IMR-90 (cell line): ENCODE measurements at regions not wholly inside any gene's neighbourhood (a gene's known extent, or its start where the extent isn't known, plus 50 kb on each side); places are given as distances from the start of the nearest gene placed in this dataset.

Experiments used
- ATAC-seq: fragments of 200-7000 bp; cut with Tn5 transposase; 2 replicates; pipeline ENCODE4 v1.9.1; 2020; ENCODE audit warnings: low read depth, mild to moderate bottlenecking, moderate library complexity
- BruUV-seq: library from RNA; stranded (reverse); fragments of 400-500 nt; replicated peaks from 2 replicates; lab custom pipeline; 2021; lab: Mats Ljungman, UMichigan
- CTCF ChIA-PET: fragments of 300-600 bp; formaldehyde crosslinking; extraction: SDS; loops from one replicate; lab custom pipeline; 2021; ENCODE audit warnings: antibody characterized with exemption; lab: Yijun Ruan, JAX
- POLR2A ChIA-PET: fragments of 300-600 bp; sonication (Branson Sonifier 250); formaldehyde crosslinking; loops from one replicate; lab custom pipeline; 2022; ENCODE audit warnings: antibody characterized with exemption; ENCODE audit not compliant: unreplicated experiment; lab: Charles Lee
- DNase-seq: peaks from one replicate; pipeline ENCODE4 v3.0.0; 2013
- H2AFZ ChIP-seq: replicated peaks from 2 replicates; pipeline ENCODE3; 2013; ENCODE audit warnings: low read length, mild to moderate bottlenecking; ENCODE audit not compliant: poor library complexity
- H2AK5ac ChIP-seq: 2 replicates; pipeline ENCODE4 v1.6.1; 2013; ENCODE audit warnings: low read depth, low read length, inconsistent platforms
- H2AK9ac ChIP-seq: replicated peaks from 2 replicates; pipeline ENCODE3; 2013; ENCODE audit warnings: mild to moderate bottlenecking, low read depth, low read length, moderate library complexity; ENCODE audit not compliant: poor library complexity
- H2BK120ac ChIP-seq: 2 replicates; pipeline ENCODE4 v1.6.1; 2013; ENCODE audit warnings: low read depth, low read length, inconsistent platforms
- H2BK15ac ChIP-seq: 3 replicates; pipeline ENCODE4 v1.6.1; 2013; ENCODE audit warnings: low read depth, low read length, inconsistent platforms
- H2BK20ac ChIP-seq: 2 replicates; pipeline ENCODE4 v1.6.1; 2013; ENCODE audit warnings: low read depth, mild to moderate bottlenecking, inconsistent platforms, low read length, moderate library complexity
- H2BK5ac ChIP-seq: 2 replicates; pipeline ENCODE4 v1.6.1; 2013; ENCODE audit warnings: mild to moderate bottlenecking, low read depth, low read length, inconsistent platforms; ENCODE audit not compliant: poor library complexity, severe bottlenecking
- H3K14ac ChIP-seq: replicated peaks from 2 replicates; pipeline ENCODE4 v1.6.1; 2013; ENCODE audit warnings: low read depth, low read length, inconsistent platforms
- H3K18ac ChIP-seq: 2 replicates; pipeline ENCODE4 v1.6.1; 2013; ENCODE audit warnings: low read depth, low read length, control low read depth
- H3K23ac ChIP-seq: 2 replicates; pipeline ENCODE4 v1.6.1; 2013; ENCODE audit warnings: low read depth, low read length, inconsistent platforms
- H3K27ac ChIP-seq: 2 replicates; pipeline ENCODE4 v1.5.1; 2013; ENCODE audit warnings: mild to moderate bottlenecking, control low read depth, low read length; ENCODE audit not compliant: insufficient read depth
- H3K27me3 ChIP-seq: 2 replicates; pipeline ENCODE4 v1.6.1; 2013; ENCODE audit warnings: low read length; ENCODE audit not compliant: control insufficient read depth, insufficient read depth
- H3K36me3 ChIP-seq: 2 replicates; pipeline ENCODE4 v1.6.1; 2013; ENCODE audit warnings: low read length, mixed read lengths; ENCODE audit not compliant: control insufficient read depth, insufficient read depth
- H3K4ac ChIP-seq: 2 replicates; pipeline ENCODE4 v1.6.1; 2013; ENCODE audit warnings: low read depth, low read length, inconsistent platforms
- H3K4me1 ChIP-seq: 2 replicates; pipeline ENCODE4 v1.6.1; 2013; ENCODE audit warnings: low read length, mixed read lengths; ENCODE audit not compliant: control insufficient read depth, insufficient read depth
- H3K4me2 ChIP-seq: 2 replicates; pipeline ENCODE4 v1.6.1; 2013; ENCODE audit warnings: low read depth, mild to moderate bottlenecking, control low read depth, low read length, moderate library complexity
- H3K4me3 ChIP-seq: 2 replicates; pipeline ENCODE4 v1.5.1; 2013; ENCODE audit warnings: low read depth, mild to moderate bottlenecking, control low read depth, low read length, moderate library complexity; ENCODE audit not compliant: insufficient read depth
- H3K56ac ChIP-seq: 2 replicates; pipeline ENCODE4 v1.6.1; 2013; ENCODE audit warnings: low read length, inconsistent platforms; ENCODE audit not compliant: insufficient read depth; ENCODE audit errors: extremely low read depth
- H3K79me1 ChIP-seq, 2 experiments: 2 replicates each; pipeline ENCODE4 v1.6.1; 2013; ENCODE audit warnings: low read length in 2 of 2, inconsistent platforms in 1 of 2, low read depth in 1 of 2
- H3K9ac ChIP-seq: 2 replicates; pipeline ENCODE4 v1.6.1; 2013; ENCODE audit warnings: low read depth, low read length, control low read depth
- H3K9me1 ChIP-seq: 2 replicates; pipeline ENCODE4 v1.6.1; 2013; ENCODE audit warnings: low read length, inconsistent platforms; ENCODE audit not compliant: insufficient read depth
- H3K9me3 ChIP-seq: 2 replicates; pipeline ENCODE4 v1.6.1; 2013; ENCODE audit warnings: low read length; ENCODE audit not compliant: control insufficient read depth, insufficient read depth
- H4K20me1 ChIP-seq: 2 replicates; pipeline ENCODE4 v1.6.1; 2013; ENCODE audit warnings: low read length, inconsistent platforms; ENCODE audit not compliant: insufficient read depth
- H4K5ac ChIP-seq: 2 replicates; pipeline ENCODE4 v1.6.1; 2013; ENCODE audit warnings: mild to moderate bottlenecking, low read depth, low read length, control low read depth
- H4K8ac ChIP-seq, 2 experiments: 2 replicates each; pipeline ENCODE4 v1.6.1; 2013; ENCODE audit warnings: low read depth in 2 of 2, low read length in 2 of 2, control low read depth in 1 of 2, inconsistent platforms in 1 of 2
- H4K91ac ChIP-seq: 2 replicates; pipeline ENCODE4 v1.6.1; 2013; ENCODE audit warnings: low read depth, low read length, inconsistent platforms; ENCODE audit not compliant: insufficient read depth
- CEBPB ChIP-seq: IDR thresholded peaks from 2 replicates; pipeline ENCODE4 v1.6.1; 2012; ENCODE audit warnings: low read depth, low read length, improper control_type of control experiment
- FOS ChIP-seq: fragments of 150-350 bp; IDR thresholded peaks from 2 replicates; pipeline ENCODE4 v1.6.1; 2016; ENCODE audit warnings: low read depth, low read length
- MXI1 ChIP-seq: IDR thresholded peaks from 2 replicates; pipeline ENCODE4 v1.6.1; 2012; ENCODE audit warnings: low read depth, mild to moderate bottlenecking, low read length, moderate library complexity, borderline replicate concordance
- RAD21 ChIP-seq: IDR thresholded peaks from 2 replicates; pipeline ENCODE4 v1.6.1; 2012; ENCODE audit warnings: low read length, improper control_type of control experiment
- RFX5 ChIP-seq: IDR thresholded peaks from 2 replicates; pipeline ENCODE4 v1.8.0; 2012; ENCODE audit warnings: low read depth, mild to moderate bottlenecking, low read length, moderate library complexity
- SMC3 ChIP-seq: fragments of 150-350 bp; IDR thresholded peaks from 2 replicates; pipeline ENCODE4 v1.6.1; 2016; ENCODE audit warnings: low read depth, mild to moderate bottlenecking, antibody characterized with exemption, low read length, moderate library complexity
- USF2 ChIP-seq: fragments of 150-350 bp; IDR thresholded peaks from 2 replicates; pipeline ENCODE4 v1.6.1; 2017; ENCODE audit warnings: mild to moderate bottlenecking, antibody characterized with exemption, low read length, low read depth
- WGBS, 2 experiments: methylation state at CpG; one replicate each; pipeline versions ENCODE4 v1.1.5 to v1.1.7; 2013; ENCODE audit warnings: missing lambda C conversion rate in 2 of 2; ENCODE audit not compliant: insufficient read length in 1 of 2; ENCODE audit errors: extremely low coverage in 2 of 2; 5-methylcytosine and 5-hydroxymethylcytosine counted together
- dilution Hi-C: fragments of 300-500 bp; cut with HindIII; formaldehyde crosslinking; loops from one replicate; pipeline ENCODE4 v1.14.3; 2018; ENCODE audit warnings: low sequenced_read_pairs; ENCODE audit not compliant: unreplicated experiment
- in situ Hi-C: fragments of 300-500 bp; cut with MboI; formaldehyde crosslinking; loops from 3 replicates; pipeline ENCODE4 v1.14.3; 2019; ENCODE audit warnings: low sequenced_read_pairs, inconsistent platforms, mixed read lengths
- intact Hi-C: fragments of 100-400 bp; cut with micrococcal nuclease; formaldehyde crosslinking; loops from 2 replicates; pipeline ENCODE4 v1.10.0; 2022

GRCh38 chr3:34534013-34534412 is 735.6 kb downstream of the PDCD6IP start:
- Histone ChIP-seq H3K36me3 (no peaks in the 10 kb centered on the region), H3K27ac (no peak overlapping the region), H3K9ac (no peak overlapping the region), H2BK5ac (no peak overlapping the region), H2AK9ac (no peak overlapping the region), H4K20me1 (no peaks in the 10 kb centered on the region), H3K4me1 (no peaks in the 10 kb centered on the region), H4K91ac (no peak overlapping the region), H3K79me1 (no peaks in the 10 kb centered on the region), H3K9me1 (no peaks in the 10 kb centered on the region), H3K4me3 (no peak overlapping the region), H2AFZ (no peak overlapping the region), H2BK20ac (no peak overlapping the region), H3K56ac (no peak overlapping the region), H4K8ac (no peak overlapping the region), H2AK5ac (no peak overlapping the region), H3K23ac (no peak overlapping the region), H3K4ac (no peak overlapping the region), H3K27me3 (no peaks in the 10 kb centered on the region), H3K18ac (no peak overlapping the region), H2BK15ac (no peak overlapping the region), H4K5ac (no peak overlapping the region), H3K4me2 (no peak overlapping the region), H2BK120ac (no peak overlapping the region), H3K14ac (no peak overlapping the region), H3K9me3 (peaks cover 5% of the 10 kb centered on the region)
- WGBS, 2 experiments: no CpG with 5 or more reads among the region's 1 CpG
- BruUV-seq: no TSS peak
- dilution Hi-C loops (no loop called here), in situ Hi-C loops (no loop called here), intact Hi-C loops (no loop called here)
- no peak for TF ChIP-seq CEBPB
- no peak for TF ChIP-seq SMC3
- TF ChIP-seq MXI1: no peak
- no peak for TF ChIP-seq USF2
- TF ChIP-seq RAD21: no peak
- TF ChIP-seq RFX5: no peak
- TF ChIP-seq FOS: no peak
- ATAC-seq (no peak), DNase-seq (no peak)
- POLR2A ChIA-PET: no interaction called here
- CTCF ChIA-PET: no interaction called here
